NCI-H1436 treated with DMSO at 0.1 percent for 48 hours (cell line): ENCODE measurements at regions not wholly inside any gene's neighbourhood (a gene's known extent, or its start where the extent isn't known, plus 50 kb on each side); places are given as distances from the start of the nearest gene placed in this dataset.
"Not testable (repeated sequence)": the region's sequence is repeated elsewhere in the genome, so short reads cannot be mapped to it uniquely, and the experiment has no call there.

Experiments
- DNase-seq: peaks from one replicate; lab custom pipeline; 2025; lab: John Stamatoyannopoulos, UW

- no peak for DNase-seq
Observed at GRCh38 chr5:125045646-125046045, 299.2 kb upstream of the ZNF608 start.

- DNase-seq = no peak
Observed at GRCh38 chr5:125046838-125047237, 300.4 kb upstream of the ZNF608 start.

DNA sequence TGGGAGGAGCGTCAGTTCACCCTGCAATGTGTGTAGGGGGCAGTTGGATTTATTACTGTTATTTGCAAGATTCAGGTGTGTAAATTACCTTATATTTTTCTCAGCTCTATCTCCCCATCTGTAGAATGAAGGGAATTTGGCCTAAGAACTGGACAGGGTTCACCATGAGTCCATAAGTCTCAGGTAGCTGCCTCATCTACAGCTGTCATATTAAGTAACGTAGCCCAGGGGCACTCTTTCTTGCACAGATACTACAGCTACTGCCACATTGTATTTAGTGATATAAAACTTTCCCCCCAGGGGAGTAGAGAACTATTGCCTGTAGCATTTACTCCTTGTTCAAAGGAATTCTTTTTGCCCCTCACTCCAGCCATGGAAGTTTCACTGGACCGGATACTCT is 301.4 kb upstream of the ZNF608 start:
- DNase-seq = no peak

DNA sequence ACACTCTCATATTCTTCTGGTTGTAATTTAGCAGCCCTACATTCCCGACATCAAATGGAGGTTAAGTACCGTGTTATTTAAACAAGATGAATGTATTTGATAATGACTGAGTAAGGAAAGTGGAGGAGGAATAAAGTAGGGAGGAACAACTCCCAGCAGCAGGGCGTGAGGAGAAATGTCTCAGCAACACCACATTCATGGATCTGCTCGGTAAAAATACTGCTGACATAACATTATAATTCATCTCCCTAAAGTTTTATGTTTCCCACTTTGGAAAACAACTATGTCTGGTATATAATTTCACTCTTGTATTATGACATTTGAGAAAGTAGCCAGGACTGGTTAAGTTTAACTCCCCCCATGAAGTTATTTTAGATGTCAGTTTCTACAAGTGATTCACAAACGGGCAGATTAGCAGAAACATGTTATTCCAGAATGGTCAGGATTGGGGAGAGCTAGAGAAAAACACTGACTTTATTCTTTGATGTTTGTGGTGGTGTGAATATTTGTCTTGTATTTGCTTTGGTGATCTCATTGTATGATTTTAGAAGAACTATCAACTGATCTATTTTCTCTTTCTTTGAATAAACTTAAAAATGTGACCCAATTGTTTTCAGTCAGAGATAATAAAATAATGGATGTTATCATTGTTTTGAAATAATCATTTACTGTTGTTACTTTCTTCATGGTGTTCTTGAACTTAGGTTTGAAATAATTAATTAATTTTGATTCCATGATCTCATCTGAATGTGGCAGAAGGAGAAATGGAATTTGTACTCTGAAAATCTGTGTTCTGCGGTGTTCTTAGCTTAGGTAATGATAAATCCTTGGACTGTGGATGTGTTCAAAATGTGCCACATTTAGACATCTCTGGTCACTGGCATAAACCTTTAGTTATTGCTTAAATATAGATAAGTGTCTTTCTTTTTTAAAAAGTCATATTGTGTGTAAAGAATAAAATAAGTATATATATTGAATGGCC is 303.6 kb upstream of the ZNF608 start:
- no peak for DNase-seq

GRCh38 chr5:125050926-125051325 is 304.5 kb upstream of the ZNF608 start:
- DNase-seq = no peak

- DNase-seq = no peak
Observed at GRCh38 chr5:125052584-125052983, 306.1 kb upstream of the ZNF608 start.

GRCh38 chr5:125053179-125053578 is 306.7 kb upstream of the ZNF608 start:
- no peak for DNase-seq

DNA sequence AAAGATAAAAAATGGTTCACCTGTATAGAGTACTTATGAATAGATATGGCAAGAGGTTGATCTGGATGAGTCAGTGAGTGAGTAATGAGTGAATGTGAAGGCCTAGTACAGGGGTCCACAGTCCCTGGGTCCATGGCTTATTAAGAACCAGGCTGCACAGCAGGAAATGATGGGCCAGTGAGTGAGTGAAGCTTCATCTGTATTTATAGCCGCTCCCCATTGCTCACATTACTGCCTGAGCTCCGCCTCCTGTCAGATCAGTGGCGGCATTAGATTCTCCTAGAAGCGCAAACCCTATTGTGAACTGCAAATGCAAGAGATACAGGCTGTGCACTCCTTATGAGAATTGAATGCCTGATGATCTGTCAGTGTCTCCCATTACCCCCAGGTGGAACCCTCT is 307.7 kb upstream of the ZNF608 start:
- DNase-seq = no peak

- DNase-seq = peak; percentile 40
Observed at GRCh38 chr5:125056671-125057485, 310.4 kb upstream of the ZNF608 start.

- no peak for DNase-seq
Observed at GRCh38 chr5:125057912-125058826, 311.7 kb upstream of the ZNF608 start.

GRCh38 chr5:125059255-125060002 is 313.0 kb upstream of the ZNF608 start:
- no peak for DNase-seq

DNA sequence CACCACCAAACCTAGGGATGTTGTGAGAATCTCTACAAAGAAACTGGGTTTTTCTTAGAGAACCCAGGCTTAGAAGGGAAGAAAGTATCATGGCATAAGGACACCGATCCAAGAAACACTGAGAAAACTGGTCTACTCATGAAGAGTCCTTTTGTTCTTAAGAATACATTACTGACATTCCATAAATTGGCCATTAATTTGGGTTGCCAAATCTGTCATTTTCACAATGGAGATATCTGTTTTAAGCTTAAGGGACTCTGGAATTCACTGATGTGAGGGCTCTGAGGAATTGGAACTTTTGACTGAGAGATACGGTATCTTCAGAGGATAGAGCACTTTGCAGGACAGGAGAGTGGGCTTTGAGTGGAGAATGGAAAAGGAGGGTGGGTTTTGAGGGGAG is 315.3 kb upstream of the ZNF608 start:
- DNase-seq = no peak

DNA sequence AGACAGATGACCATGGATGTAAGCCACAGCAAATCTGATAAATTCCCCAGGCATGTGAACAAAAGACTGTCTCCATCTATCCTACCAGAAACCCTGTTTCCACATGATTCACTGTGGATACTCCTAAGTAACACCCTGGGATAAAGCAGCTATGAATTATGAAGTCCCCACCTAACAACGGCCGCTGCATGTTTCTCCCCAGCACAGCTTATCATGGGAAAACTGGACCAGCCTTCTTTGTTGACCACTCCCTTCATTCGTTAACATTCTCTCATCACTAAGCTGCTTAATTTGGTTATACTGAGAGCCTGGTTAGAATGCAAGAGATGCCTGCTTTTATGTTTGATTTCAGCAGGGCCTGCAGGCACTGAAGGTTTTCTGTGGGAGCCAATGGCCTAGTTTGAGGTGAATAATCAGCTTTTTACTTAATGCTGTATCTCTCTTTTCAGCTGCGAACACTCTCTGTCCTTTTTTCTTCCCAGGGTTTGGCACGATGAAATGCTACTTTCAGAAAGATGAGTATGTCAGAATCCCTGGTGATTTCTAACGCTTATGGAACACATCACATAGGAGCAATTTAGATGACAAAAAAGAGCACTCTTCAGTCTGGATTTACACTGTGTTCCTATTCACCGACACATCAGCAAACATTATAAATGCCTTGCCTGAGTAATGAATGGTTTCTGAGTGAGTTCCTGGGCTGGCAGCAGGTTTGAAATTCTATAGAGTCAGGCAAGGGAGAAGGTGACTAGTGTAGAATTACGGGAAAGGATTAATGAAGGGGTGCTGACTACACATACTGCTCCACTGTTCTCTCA is 318.4 kb upstream of the ZNF608 start:
- DNase-seq = peak; percentile 81

DNA sequence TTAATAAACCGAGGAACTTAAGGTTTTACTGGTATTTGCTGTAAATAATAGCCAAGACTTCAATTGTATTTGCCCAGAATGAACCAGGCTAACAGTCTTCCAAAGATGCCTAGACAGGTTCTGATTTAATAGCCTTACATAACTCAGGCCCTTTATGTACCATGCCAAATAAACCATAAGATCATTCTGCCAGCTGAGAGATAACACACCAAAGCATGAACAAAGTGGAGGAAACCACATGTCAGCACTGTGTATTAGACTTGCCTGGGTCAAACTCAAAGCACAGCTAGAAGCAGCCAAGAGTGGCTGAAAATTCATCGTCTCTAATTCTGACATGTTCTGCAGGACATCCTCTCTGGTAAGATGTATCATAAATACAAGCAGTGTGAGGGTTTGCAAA is 319.3 kb upstream of the ZNF608 start:
- DNase-seq = no peak

GRCh38 chr5:125070961-125071360 is 324.5 kb upstream of the ZNF608 start:
- no peak for DNase-seq

DNA sequence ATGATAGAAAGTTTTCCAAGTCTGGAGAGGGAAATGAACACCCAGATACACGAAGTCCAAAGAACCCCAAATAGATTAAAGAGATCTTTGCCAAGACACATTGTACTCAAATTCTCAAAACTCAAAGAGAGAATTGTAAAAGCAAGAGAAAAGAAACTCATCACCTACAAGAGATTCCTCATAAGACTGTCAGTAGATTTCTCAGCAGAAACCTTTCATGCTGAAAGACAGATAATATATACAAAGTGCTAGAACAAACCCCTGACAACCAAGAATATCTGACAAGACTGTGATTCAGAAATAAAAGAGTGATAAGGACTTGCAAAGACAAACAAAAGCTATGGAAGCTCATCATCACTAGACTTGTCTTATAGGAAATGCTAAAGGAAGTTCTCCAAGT is 326.7 kb upstream of the ZNF608 start:
- no peak for DNase-seq

- no peak for DNase-seq
Observed at GRCh38 chr5:125075567-125075966, 329.1 kb upstream of the ZNF608 start.

- not testable (repeated sequence) for DNase-seq
Observed at GRCh38 chr5:125079028-125079427, 332.6 kb upstream of the ZNF608 start.

DNA sequence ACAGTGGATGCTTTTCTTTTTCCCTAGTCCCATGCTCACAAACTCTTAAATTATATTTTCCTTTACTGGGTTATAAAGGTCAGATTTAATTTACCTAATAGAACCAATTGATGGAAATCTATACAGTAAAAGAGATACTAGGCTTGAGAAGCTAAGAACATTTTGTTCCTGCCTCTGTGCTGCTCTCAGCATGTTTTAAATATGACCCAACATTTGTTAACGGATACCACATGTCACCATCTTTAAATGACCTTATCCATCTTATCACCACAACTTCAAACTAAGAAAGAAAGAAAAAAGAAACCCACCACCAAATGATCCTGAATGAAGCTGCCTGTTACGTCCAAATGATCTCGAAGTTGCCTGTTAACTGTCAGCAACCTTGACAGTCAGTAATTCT is 334.7 kb upstream of the ZNF608 start:
- DNase-seq = no peak

DNA sequence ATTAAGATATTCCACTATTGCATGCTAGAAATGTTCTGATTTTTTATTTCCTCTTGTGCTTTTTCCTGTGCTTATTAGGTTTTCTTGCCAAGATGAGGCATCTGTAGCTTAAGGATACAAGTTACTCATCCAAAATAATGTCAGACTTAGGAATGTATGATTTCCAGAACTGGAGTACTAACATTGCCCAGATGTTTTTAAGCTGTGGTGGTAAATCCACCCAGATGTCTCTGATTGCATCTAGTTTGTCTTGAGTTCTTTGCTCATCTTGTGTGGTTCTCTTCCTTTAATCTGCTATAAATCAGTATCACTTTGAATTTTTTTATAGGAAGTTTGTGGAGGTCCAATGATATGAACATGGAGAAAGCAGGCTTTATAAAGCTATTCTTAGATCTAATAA is 337.5 kb upstream of the ZNF608 start:
- DNase-seq = no peak
